ENCODE measurements at regions not wholly inside any gene's neighbourhood (a gene's known extent, or its start where the extent isn't known, plus 50 kb on each side); places are given as distances from the start of the nearest gene placed in this dataset.

DNA sequence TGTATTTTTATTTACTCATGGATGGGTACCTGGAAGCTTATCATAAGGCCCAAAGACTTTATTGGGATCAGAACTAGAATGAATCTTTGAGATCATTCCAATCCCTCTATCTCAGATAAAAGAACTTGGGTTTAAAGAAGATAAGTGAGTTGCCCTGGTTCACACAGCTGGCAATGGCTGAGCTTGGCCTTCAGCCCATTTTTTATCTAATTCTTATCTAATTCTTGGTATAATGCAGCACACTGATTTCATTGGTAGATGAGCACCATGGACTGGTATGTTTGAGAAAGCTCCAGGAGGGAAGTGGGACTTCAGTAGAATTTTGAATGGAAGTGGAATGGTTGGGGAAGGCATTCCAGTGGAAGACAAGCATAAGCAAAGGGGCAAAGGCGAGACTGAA is 558.9 kb downstream of the REEP3 start:
- Histone ChIP-seq H3K4me1 (ENCODE audit: insufficient read depth) (peaks cover 3% of the 10 kb centered on the region; the same call in 1 of the 2 replicates), H2AFZ (no peak overlapping the region), H3K4me3 (no peak overlapping the region), H3K36me3 (ENCODE audit: insufficient read depth) (no peaks in the 10 kb centered on the region), H3K4me2 (no peak overlapping the region), H3F3A (replicated peaks; ENCODE audit: low read depth) (no peaks in the 10 kb centered on the region), H3K27me3 (ENCODE audit: insufficient read depth) (0 out of 2 replicates have a peak, but pooled peaks cover 2% of the 10 kb centered on the region), H3K27ac (ENCODE audit: low read depth) (no peak overlapping the region), H4K20me1 (replicated peaks; ENCODE audit: insufficient read depth) (no peaks in the 10 kb centered on the region), H3K9me2 (ENCODE audit: insufficient read depth) (no peaks in the 10 kb centered on the region; the same call in 1 of the 2 replicates), H3K79me2 (replicated peaks; ENCODE audit: insufficient read depth) (no peaks in the 10 kb centered on the region)
- H3K36me3 Mint-ChIP-seq (ENCODE audit: low read depth), result no peaks in the 10 kb centered on the region
- DNase-seq (ENCODE audit: low spot score) (no peak), ATAC-seq (no peak)
- TF ChIP-seq EZH2phosphoT487 (IDR thresholded peaks at IDR 0.05; ENCODE audit: unreplicated experiment) (no peak), JUNB (IDR thresholded peaks at IDR 0.05; ENCODE audit: unreplicated experiment) (no peak), EZH2 (IDR thresholded peaks at IDR 0.05; ENCODE audit: low read depth, unreplicated experiment) (no peak), ZNF114 (CRISPR knock-in tag; IDR thresholded peaks at IDR 0.05) (no peak), POLR2AphosphoS5 (IDR thresholded peaks at IDR 0.05; ENCODE audit: low read depth) (no peak), STAT1 (IDR thresholded peaks at IDR 0.05; ENCODE audit: unreplicated experiment) (no peak), ZNF331 (CRISPR knock-in tag; IDR thresholded peaks at IDR 0.05; ENCODE audit: low read depth) (no peak), NANOG (IDR thresholded peaks at IDR 0.05; ENCODE audit: borderline replicate concordance) (no peak)
- TF ChIP-seq, protein P1, sequence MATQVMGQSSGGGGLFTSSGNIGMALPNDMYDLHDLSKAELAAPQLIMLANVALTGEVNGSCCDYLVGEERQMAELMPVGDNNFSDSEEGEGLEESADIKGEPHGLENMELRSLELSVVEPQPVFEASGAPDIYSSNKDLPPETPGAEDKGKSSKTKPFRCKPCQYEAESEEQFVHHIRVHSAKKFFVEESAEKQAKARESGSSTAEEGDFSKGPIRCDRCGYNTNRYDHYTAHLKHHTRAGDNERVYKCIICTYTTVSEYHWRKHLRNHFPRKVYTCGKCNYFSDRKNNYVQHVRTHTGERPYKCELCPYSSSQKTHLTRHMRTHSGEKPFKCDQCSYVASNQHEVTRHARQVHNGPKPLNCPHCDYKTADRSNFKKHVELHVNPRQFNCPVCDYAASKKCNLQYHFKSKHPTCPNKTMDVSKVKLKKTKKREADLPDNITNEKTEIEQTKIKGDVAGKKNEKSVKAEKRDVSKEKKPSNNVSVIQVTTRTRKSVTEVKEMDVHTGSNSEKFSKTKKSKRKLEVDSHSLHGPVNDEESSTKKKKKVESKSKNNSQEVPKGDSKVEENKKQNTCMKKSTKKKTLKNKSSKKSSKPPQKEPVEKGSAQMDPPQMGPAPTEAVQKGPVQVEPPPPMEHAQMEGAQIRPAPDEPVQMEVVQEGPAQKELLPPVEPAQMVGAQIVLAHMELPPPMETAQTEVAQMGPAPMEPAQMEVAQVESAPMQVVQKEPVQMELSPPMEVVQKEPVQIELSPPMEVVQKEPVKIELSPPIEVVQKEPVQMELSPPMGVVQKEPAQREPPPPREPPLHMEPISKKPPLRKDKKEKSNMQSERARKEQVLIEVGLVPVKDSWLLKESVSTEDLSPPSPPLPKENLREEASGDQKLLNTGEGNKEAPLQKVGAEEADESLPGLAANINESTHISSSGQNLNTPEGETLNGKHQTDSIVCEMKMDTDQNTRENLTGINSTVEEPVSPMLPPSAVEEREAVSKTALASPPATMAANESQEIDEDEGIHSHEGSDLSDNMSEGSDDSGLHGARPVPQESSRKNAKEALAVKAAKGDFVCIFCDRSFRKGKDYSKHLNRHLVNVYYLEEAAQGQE (IDR thresholded peaks at IDR 0.05; ENCODE audit: unreplicated experiment), result no peak
- TF ChIP-seq, protein P2, sequence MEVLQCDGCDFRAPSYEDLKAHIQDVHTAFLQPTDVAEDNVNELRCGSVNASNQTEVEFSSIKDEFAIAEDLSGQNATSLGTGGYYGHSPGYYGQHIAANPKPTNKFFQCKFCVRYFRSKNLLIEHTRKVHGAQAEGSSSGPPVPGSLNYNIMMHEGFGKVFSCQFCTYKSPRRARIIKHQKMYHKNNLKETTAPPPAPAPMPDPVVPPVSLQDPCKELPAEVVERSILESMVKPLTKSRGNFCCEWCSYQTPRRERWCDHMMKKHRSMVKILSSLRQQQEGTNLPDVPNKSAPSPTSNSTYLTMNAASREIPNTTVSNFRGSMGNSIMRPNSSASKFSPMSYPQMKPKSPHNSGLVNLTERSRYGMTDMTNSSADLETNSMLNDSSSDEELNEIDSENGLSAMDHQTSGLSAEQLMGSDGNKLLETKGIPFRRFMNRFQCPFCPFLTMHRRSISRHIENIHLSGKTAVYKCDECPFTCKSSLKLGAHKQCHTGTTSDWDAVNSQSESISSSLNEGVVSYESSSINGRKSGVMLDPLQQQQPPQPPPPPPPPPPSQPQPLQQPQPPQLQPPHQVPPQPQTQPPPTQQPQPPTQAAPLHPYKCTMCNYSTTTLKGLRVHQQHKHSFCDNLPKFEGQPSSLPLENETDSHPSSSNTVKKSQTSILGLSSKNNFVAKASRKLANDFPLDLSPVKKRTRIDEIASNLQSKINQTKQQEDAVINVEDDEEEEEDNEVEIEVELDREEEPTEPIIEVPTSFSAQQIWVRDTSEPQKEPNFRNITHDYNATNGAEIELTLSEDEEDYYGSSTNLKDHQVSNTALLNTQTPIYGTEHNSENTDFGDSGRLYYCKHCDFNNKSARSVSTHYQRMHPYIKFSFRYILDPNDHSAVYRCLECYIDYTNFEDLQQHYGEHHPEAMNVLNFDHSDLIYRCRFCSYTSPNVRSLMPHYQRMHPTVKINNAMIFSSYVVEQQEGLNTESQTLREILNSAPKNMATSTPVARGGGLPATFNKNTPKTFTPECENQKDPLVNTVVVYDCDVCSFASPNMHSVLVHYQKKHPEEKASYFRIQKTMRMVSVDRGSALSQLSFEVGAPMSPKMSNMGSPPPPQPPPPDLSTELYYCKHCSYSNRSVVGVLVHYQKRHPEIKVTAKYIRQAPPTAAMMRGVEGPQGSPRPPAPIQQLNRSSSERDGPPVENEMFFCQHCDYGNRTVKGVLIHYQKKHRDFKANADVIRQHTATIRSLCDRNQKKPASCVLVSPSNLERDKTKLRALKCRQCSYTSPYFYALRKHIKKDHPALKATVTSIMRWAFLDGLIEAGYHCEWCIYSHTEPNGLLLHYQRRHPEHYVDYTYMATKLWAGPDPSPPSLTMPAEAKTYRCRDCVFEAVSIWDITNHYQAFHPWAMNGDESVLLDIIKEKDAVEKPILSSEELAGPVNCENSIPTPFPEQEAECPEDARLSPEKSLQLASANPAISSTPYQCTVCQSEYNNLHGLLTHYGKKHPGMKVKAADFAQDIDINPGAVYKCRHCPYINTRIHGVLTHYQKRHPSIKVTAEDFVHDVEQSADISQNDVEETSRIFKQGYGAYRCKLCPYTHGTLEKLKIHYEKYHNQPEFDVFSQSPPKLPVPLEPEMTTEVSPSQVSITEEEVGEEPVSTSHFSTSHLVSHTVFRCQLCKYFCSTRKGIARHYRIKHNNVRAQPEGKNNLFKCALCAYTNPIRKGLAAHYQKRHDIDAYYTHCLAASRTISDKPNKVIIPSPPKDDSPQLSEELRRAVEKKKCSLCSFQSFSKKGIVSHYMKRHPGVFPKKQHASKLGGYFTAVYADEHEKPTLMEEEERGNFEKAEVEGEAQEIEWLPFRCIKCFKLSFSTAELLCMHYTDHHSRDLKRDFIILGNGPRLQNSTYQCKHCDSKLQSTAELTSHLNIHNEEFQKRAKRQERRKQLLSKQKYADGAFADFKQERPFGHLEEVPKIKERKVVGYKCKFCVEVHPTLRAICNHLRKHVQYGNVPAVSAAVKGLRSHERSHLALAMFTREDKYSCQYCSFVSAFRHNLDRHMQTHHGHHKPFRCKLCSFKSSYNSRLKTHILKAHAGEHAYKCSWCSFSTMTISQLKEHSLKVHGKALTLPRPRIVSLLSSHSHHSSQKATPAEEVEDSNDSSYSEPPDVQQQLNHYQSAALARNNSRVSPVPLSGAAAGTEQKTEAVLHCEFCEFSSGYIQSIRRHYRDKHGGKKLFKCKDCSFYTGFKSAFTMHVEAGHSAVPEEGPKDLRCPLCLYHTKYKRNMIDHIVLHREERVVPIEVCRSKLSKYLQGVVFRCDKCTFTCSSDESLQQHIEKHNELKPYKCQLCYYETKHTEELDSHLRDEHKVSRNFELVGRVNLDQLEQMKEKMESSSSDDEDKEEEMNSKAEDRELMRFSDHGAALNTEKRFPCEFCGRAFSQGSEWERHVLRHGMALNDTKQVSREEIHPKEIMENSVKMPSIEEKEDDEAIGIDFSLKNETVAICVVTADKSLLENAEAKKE (CRISPR knock-in tag; IDR thresholded peaks at IDR 0.05), result no peak
- TF ChIP-seq, protein P3, sequence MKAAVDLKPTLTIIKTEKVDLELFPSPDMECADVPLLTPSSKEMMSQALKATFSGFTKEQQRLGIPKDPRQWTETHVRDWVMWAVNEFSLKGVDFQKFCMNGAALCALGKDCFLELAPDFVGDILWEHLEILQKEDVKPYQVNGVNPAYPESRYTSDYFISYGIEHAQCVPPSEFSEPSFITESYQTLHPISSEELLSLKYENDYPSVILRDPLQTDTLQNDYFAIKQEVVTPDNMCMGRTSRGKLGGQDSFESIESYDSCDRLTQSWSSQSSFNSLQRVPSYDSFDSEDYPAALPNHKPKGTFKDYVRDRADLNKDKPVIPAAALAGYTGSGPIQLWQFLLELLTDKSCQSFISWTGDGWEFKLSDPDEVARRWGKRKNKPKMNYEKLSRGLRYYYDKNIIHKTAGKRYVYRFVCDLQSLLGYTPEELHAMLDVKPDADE (IDR thresholded peaks at IDR 0.05), result no peak
- TF ChIP-seq, protein P4, sequence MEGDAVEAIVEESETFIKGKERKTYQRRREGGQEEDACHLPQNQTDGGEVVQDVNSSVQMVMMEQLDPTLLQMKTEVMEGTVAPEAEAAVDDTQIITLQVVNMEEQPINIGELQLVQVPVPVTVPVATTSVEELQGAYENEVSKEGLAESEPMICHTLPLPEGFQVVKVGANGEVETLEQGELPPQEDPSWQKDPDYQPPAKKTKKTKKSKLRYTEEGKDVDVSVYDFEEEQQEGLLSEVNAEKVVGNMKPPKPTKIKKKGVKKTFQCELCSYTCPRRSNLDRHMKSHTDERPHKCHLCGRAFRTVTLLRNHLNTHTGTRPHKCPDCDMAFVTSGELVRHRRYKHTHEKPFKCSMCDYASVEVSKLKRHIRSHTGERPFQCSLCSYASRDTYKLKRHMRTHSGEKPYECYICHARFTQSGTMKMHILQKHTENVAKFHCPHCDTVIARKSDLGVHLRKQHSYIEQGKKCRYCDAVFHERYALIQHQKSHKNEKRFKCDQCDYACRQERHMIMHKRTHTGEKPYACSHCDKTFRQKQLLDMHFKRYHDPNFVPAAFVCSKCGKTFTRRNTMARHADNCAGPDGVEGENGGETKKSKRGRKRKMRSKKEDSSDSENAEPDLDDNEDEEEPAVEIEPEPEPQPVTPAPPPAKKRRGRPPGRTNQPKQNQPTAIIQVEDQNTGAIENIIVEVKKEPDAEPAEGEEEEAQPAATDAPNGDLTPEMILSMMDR (conservative IDR thresholded peaks at IDR 0.05; ENCODE audit: low read depth in 2 of 2), result no peak
- peaks cover 2% of the 10 kb centered on the region for H3K27me3 Mint-ChIP-seq (ENCODE audit: insufficient read depth, low read depth, poor library complexity)
- H3K4me3 Mint-ChIP-seq, result no peak overlapping the region
- H3K27ac Mint-ChIP-seq, result no peak overlapping the region
- peaks cover 6% of the 10 kb centered on the region; the same call in 2 of the 3 replicates for H3K4me1 Mint-ChIP-seq
- no peaks in the 10 kb centered on the region for H3K9me3 Mint-ChIP-seq
